HL-60 (cell line): ENCODE measurements at regions not wholly inside any gene's neighbourhood (a gene's known extent, or its start where the extent isn't known, plus 50 kb on each side); places are given as distances from the start of the nearest gene placed in this dataset.

Source experiments
- DNase-seq, 2 experiments: peaks; one replicate each; pipeline ENCODE4 v3.0.0-alpha.2; 2010 to 2020; ENCODE audit warnings: low read depth in 1 of 2, low spot score in 1 of 2
- H3K27ac ChIP-seq: fragments of 250-450 bp; sonication (Bioruptor Pico); replicated peaks from 2 replicates; pipeline ENCODE4 v1.5.1; 2020; ENCODE audit warnings: mild to moderate bottlenecking, moderate library complexity
- H3K27me3 ChIP-seq: fragments of 250-450 bp; sonication (Bioruptor Pico); 2 replicates; pipeline ENCODE4 v1.5.1; 2021; ENCODE audit warnings: mild to moderate bottlenecking, moderate library complexity; ENCODE audit not compliant: insufficient read depth, poor library complexity, severe bottlenecking
- H3K4me3 ChIP-seq: replicated peaks from 2 replicates; pipeline ENCODE4 v1.5.1; 2011; ENCODE audit warnings: mild to moderate bottlenecking, control low read depth, low read length; ENCODE audit not compliant: insufficient read depth
- CTCF ChIP-seq: IDR thresholded peaks from one replicate; pipeline ENCODE4 v1.5.1; 2011; ENCODE audit warnings: low read length, control low read depth, inconsistent platforms; ENCODE audit not compliant: insufficient read depth
- GABPA ChIP-seq: IDR thresholded peaks from 2 replicates; pipeline ENCODE4 v1.6.1; 2012; ENCODE audit warnings: low read depth
- POLR2AphosphoS5 ChIP-seq: IDR thresholded peaks from 2 replicates; pipeline ENCODE4 v1.6.1; 2012; ENCODE audit warnings: low read depth
- SPI1 ChIP-seq: IDR thresholded peaks from 2 replicates; pipeline ENCODE4 v1.6.1; 2012; ENCODE audit warnings: low read depth, mild to moderate bottlenecking, borderline replicate concordance
- TF ChIP-seq, protein P1 (sequence below): IDR thresholded peaks from 2 replicates; pipeline ENCODE4 v1.6.1; 2012; ENCODE audit warnings: low read depth; ENCODE audit not compliant: insufficient replicate concordance

GRCh38 chr9:89805571-89806292, 200.9 kb downstream of the GADD45G start:
- H3K27me3 ChIP-seq: no peaks in the 10 kb centered on the region
- DNase-seq: no peak
- H3K27ac ChIP-seq: no peak overlapping the region
- no peak overlapping the region for H3K4me3 ChIP-seq
- TF ChIP-seq POLR2AphosphoS5 (no peak), GABPA (no peak), CTCF (no peak), SPI1 (no peak)
- TF ChIP-seq, protein P1, sequence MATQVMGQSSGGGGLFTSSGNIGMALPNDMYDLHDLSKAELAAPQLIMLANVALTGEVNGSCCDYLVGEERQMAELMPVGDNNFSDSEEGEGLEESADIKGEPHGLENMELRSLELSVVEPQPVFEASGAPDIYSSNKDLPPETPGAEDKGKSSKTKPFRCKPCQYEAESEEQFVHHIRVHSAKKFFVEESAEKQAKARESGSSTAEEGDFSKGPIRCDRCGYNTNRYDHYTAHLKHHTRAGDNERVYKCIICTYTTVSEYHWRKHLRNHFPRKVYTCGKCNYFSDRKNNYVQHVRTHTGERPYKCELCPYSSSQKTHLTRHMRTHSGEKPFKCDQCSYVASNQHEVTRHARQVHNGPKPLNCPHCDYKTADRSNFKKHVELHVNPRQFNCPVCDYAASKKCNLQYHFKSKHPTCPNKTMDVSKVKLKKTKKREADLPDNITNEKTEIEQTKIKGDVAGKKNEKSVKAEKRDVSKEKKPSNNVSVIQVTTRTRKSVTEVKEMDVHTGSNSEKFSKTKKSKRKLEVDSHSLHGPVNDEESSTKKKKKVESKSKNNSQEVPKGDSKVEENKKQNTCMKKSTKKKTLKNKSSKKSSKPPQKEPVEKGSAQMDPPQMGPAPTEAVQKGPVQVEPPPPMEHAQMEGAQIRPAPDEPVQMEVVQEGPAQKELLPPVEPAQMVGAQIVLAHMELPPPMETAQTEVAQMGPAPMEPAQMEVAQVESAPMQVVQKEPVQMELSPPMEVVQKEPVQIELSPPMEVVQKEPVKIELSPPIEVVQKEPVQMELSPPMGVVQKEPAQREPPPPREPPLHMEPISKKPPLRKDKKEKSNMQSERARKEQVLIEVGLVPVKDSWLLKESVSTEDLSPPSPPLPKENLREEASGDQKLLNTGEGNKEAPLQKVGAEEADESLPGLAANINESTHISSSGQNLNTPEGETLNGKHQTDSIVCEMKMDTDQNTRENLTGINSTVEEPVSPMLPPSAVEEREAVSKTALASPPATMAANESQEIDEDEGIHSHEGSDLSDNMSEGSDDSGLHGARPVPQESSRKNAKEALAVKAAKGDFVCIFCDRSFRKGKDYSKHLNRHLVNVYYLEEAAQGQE: no peak

DNA sequence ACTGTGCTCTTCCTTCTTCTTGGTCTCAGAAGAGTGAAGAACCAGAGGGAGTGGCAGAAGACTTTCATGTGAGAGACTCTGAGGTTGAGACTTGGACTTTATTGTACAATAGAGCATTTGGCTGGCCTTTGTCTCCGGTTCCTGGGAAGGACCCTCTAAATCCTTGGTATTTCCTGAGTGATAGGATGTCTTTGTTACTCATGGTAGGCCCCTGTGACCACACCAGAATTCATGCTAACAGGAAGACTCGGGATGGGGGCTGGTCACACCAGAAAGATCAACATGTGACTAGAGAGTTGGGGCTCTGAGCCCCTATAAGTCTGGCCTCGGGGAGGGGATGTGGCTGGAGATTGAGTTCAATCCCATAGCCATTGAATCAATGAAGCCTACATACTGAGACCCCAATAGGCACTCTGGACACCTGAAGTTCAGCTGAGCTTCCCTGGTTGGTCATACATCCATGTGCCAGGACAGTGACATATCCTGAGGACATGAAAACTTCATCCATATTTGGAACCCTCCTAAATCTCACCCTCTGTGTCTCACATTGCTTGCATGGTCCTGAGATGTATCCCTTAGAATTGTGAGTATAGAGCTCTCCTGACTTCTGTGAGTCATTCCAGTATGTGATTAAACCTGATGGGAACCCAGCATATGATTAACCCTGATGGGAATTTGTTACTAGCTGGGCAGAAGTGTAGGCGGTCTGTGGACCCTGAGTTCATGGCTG, 201.7 kb downstream of the GADD45G start:
- H3K27me3 ChIP-seq: no peaks in the 10 kb centered on the region
- DNase-seq: no peak
- TF ChIP-seq GABPA (no peak), POLR2AphosphoS5 (no peak), SPI1 (no peak), CTCF (no peak)
- TF ChIP-seq, protein P1: no peak
- H3K4me3 ChIP-seq: no peak overlapping the region
- no peak overlapping the region for H3K27ac ChIP-seq

DNA sequence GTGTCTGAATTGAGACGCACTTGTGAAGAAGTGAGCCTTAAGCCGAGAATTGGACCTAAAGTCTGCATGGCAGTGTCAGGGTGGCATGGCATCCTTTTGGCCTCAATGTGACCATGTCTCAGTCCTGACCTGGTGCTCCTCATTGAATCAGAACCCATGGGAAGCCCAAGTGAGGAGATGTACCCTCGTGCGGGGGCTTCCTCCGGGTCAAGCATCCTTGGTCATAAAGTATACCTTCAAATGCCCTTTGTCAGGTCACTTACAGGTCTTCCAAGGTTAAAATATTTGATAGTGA, 202.2 kb downstream of the GADD45G start:
- H3K27ac ChIP-seq: no peak overlapping the region

More for the DNA sequence above, 202.2 kb downstream of the GADD45G start:
- no peak for TF ChIP-seq CTCF
- no peak for TF ChIP-seq GABPA
- TF ChIP-seq POLR2AphosphoS5: no peak
- TF ChIP-seq, protein P1: no peak
- H3K4me3 ChIP-seq: no peak overlapping the region
- no peak for DNase-seq
- no peaks in the 10 kb centered on the region for H3K27me3 ChIP-seq
